GM18909 (cell line): ENCODE measurements at regions not wholly inside any gene's neighbourhood (a gene's known extent, or its start where the extent isn't known, plus 50 kb on each side); places are given as distances from the start of the nearest gene placed in this dataset.
"Not testable (repeated sequence)": the region's sequence is repeated elsewhere in the genome, so short reads cannot be mapped to it uniquely, and the experiment has no call there.

ENCODE experiments used
- ATAC-seq: cut with Tn5 transposase; IDR thresholded peaks from one replicate; pipeline ENCODE4 v1.9.1; 2021; ENCODE audit warnings: mild to moderate bottlenecking; ENCODE audit not compliant: unreplicated experiment, poor library complexity

DNA sequence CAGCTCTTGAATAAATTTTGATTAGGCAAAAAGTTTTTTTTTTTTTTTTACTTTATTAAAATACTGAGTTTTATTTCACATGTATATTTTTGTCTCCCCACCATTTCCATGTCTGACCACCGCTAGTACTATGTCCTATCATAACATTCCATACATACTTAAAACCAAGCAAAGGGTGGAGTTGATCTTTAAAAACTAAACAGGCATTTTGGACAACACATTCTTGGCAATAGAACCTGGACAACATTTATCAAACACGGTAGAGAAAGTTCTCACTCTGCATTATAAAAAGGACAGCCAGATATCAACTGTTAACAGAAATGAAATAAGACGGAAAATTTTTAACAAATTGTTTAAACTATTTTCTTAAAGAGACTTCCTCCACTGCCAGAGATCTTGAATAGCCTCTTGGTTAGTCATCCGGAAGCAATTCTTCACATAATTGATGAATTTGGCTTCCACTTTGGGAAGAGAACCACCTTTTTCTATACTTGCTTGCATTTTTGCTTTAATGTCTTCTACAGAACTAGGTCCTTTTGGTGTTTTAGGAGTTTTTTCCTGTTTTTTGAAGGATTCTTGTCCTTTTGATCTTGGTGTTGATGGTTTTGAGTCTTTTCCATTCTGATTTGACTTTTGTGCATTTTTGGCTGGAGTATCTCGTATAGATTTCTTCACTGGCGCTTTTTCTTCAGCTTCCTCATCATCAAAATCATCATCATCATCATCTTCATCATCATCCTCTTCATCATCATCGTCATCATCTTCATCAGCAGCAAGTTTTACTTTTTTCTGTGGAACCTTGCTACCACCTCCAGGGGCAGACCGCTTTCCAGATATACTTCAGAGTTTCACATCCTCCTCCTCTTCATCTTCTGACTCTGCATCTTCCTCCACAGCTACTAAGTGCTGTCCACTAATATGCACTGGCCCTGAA is 58.7 kb downstream of the POU5F2 start:
- ATAC-seq = not testable (repeated sequence)

DNA sequence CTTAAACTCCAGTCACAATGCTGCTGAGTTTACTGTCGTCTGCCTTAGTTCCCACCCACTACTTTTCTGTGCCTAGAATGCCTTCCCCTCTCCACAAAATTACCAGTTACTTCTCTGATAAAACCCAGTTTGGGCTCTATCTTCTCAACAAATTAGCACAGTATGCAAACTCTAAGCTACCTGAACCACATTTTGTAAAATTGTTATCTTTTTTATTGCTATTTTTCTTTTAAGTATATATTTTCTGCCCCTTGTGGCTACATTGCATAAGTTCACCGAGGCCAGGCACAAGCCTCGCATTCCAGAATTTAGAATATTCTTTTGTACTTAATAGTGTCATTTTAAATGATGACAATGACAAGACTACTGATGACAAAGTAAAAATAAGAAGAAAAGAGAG is 60.0 kb downstream of the POU5F2 start:
- no peak for ATAC-seq

DNA sequence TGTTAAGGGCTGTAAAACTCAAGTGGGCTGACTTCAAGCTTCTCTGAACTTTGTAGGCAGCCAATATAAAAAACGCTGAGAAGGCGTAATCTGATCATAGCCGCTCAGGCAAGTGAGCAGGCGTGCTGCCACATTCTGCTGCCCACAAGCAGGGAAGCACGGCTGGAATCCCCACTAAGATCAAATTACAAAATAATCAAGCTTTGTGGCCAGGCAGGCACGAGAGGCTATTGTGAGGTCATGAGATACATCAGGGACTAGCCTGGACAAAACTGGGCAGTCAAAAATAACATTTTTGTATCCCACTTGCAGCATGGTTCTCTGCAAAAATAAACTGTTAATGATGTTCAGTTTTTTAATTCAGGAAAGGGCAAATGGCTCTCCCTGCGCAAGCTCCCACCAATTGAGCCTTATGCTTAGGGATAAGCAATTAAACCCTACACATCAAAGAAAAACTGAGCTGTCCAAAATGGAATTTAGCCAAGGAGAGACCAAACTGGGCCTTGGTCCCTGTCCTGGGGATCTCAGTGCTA is 64.0 kb downstream of the POU5F2 start:
- no peak for ATAC-seq

DNA sequence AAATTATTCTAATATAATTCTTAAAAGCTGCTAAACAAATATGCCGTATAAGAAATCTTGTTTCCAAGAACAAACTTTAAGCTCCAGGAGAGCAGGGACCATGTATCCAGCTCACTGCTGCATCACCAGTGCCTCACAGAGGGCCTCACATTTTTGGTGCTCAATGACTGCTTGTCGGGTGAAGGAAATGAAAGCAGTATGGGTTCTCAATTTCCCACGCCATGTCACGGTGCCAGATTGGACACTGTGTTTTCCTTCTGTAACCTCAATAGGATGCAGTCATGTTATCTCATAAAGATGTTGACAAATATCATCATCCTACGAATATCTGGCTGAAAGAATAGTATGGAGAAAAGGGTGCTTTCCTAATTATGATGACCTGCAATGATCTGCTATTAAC is 64.7 kb downstream of the POU5F2 start:
- ATAC-seq = no peak

DNA sequence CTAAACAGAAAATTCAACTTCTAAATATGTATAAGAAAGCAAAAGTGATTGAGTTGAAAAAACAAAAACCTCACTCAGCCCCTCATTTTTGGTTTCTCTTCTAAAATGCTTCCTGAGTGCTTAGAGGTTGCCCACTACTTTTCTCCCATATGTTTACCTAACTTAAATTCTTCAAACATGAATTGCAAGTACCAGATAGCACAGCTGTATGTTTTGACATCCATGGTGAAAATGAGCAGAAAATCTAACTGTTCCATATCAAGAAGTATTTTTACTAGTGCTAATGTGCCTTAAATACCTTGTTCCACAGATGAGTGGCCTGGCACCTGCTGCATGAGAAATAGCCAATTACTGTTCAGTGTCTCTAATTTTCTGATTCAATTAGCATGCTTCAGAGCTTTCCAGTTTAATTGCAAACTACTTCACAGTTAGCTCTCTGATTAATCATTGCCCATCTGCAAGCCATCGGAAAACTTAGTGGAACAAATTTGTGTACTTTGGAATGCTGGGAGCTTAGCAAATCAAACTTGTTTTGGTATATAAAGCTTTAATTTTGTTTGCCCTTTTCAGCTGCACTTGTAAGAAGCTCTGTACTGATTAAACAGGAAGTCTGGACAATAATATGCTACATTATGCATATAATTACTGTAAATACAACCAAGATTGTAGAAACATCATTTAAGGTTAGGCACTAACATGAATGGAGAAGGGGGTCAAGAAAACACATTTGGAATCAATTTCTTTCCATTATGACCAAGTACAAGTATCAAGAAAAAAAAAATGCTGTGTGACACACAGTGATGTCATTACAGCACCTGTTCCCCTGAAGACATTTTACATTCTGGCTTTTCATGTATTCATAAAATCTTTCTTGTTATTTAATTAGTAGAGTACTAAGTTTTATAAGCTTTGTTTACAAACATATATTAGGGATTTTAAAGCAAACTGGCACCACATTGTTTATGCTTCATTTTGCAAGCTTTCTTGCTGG is 65.6 kb downstream of the POU5F2 start:
- peak; percentile 61 for ATAC-seq

DNA sequence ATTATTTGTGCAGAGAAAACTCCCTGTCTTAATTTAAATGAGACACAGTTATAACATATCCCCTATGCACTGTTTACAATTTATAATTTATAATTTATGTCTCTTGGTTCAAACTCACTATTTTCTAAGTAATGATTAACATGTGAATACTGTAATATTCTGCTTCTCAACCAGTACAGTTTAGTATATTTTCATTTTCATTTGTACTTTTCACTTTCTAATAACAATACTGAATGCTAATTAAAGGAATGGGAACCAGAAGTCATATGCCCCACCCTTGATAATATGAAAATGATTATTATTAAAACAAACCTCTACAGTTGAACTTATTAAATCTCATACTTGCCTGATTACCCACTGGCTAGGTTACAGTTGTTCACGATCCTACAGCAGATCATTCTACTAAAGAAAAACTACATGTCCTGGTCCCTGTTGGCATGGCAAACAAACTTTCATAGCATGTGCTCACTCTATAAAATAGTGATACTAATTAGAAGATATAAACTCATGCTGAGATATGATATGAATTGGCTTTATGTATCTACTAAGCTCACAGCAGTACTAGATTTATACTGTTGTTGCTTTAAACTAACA is 66.4 kb downstream of the POU5F2 start:
- ATAC-seq = peak; percentile 68

DNA sequence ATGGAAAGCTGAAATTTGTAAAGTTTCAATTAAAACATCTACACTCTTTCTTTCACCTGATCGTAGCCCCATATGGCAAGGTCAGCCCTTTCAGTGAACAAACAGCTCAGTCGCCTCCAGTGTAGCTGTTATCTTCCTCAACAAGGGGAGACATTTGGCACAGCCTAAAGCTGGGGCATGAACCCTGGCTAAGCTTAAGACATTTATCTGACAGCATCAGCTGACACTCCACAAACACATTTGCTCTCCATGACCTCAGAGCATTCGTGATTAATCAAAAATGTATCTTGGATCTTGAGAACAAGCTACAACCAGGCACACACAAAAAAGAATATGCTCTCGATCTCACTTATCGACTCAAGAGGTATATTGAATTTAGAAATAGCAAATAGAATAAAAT is 67.3 kb downstream of the POU5F2 start:
- no peak for ATAC-seq

DNA sequence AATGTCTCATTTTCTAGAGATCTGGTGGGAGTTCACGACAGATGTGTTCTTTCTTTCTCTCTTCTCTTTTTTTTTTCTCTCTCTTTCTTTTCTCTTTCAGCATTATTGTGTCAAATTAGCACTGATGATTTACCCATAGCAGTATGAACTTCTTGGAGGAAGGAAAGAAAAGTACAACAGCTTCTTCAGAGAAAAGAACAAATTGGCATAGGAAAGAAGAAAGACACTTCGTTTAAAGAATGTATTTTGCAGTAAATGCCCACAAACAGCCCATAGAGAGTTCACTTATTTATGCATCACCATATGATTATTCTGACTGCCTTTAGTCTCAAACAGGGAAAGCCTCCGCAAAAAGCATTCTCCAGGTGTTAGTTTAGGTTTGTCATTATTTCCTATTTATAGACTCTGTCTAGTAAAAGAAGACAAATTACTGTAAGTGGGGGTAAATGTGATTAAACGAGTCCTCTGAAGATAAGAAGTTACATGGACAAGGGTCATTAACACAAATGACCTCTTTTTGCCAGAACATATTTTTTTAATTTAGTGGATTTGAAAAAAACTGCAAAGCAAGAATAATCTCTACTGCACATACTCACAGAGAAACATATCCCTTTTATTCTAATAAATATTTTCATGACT is 68.0 kb downstream of the POU5F2 start:
- ATAC-seq = no peak

DNA sequence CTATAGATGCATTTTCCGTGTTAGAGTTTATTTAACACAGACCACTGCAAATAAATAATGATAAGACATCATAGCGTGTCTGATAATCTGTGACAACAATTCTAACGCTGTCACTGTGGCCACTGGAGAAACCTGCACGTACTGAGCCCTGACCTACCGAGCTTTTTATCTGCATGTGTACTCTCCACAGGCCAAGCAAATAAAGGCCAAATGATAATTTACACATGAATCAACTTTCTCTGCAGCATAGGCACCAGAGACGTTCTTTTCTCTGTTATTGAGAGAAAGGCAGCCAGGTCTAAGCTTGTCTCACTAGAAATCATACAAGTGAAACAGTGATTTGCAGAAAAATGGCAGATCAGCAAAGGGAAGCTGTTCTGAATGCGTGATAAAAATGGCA is 75.8 kb downstream of the POU5F2 start:
- no peak for ATAC-seq

DNA sequence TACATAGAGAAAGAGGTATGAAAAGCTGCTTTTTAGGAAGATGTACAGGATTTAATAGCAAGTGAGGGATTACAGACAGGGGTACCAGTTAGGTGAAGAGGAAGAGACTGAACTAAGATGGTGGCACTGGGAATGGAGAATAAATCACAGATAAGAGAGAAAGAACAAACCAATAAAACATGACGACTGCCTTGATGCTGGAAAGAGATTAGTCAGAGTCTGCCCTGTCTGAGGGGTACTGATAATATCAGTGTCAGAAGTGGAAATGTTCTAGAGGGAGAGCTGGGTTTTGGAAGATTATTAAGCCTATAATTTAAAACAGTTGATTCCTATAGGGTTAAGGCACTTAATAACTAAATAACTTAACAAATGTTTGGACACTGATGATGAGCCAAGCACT is 77.7 kb downstream of the NR2F1 start:
- ATAC-seq = no peak

DNA sequence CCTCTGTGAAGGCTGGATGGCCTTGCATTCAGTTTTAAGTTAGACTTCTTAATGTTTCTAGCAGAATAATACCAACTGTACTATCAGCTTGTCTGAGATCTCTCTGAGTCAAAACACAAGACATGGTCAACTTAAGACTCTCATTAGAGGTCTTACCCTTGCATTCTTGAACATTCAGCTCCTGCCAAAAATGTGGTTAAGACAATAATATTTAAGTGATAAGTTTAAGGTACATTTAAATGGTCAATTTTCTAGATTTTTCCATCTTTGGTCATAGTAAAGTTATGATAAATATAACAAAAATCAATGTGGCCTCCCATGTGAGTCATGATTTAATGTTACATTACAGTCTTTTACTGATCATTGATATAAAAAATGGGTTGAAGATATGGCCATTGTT is 75.0 kb downstream of the NR2F1 start:
- ATAC-seq = no peak

DNA sequence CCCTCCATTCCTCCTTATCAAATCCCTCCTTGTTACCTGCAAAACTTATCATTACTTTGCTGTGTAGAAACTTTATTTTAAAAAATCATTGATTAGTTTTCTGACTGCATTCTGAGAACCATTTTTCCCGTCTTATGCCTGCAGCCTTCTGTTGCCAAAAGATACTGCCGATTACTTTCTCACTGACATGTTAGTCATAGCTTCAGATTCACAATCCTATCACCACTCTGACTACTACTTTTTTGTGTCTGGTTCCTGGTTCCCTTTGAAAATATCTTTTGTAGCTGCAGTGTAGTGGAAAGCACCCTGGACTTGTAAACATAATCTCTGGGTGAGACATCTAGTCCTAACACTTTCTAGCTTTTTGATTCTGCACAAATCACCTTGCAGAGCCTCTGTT is 71.7 kb downstream of the NR2F1 start:
- no peak for ATAC-seq

DNA sequence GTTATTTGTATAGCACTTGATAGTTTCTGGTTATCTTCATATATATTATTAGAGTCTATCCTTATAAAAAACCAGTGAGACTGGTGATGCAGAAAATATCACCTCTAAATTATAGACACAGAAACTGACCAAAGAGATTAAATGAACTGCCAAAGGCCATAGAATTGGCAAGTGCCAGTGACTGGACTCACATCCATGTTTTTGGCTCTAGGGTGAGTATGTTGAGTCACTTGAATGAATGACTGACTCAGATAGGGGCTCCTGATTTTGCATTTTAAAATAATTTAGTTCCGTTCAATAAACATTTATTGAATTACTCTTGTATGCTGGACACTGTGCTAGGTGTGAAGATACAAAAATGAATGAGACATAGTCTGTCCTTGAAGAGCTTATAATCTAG is 70.7 kb downstream of the NR2F1 start:
- ATAC-seq = no peak

DNA sequence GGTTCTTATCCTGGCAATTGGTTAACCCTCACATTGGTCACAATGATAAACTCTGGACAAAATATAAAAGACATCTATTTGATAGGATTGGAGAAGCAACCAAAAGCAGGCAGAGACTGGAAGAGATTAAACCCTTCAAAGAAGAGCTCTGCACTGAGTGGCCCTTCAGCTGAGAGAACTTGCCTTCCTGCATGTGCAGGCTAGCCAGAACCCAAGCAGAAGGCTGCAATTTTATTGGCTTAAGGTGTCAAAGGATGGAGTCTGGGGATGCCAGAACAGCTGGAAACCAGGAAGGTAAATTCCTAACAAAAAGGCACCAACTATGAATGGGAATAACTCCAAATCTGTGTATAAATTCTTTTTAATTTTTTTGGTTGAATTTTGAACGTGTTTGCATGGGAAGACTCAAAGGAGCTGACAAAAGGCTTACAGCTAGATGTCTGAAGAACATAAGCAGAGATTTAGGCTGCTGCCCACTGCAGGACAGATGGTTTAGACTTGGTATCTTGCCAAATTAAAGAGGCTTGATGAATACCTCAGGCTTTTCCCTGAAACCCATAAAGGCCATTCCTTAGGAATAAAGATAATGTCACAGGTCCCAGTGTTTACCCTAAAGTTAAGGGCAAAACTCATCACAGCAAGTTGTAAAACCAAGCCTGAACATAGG is 66.3 kb downstream of the NR2F1 start:
- no peak for ATAC-seq

DNA sequence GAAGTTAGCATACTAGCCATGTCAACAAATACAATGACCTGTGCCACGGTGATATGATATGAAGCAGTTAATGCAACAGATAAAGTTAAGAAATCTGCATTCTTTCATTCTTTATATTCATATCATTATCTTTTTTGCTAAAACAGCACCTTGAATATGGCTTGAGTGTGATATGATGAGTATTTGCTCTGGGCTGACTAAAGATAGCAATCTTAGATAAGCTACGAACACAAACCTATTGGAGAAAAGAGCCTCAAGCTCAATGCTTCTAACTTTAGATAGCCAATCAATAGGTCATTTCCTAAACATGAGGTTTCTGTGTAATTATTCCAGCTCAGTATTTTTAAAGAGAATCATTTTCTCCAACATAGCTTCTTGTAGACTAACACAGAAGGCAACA is 61.7 kb downstream of the NR2F1 start:
- ATAC-seq = no peak
